LNCAP (cell line): ENCODE measurements at regions not wholly inside any gene's neighbourhood (a gene's known extent, or its start where the extent isn't known, plus 50 kb on each side); places are given as distances from the start of the nearest gene placed in this dataset.

ENCODE experiments used
- TF ChIP-seq, protein P1 (sequence below): fragments of 450-650 bp; IDR thresholded peaks from 2 replicates; pipeline ENCODE4 v1.5.1; 2017; ENCODE audit warnings: mild to moderate bottlenecking

DNA sequence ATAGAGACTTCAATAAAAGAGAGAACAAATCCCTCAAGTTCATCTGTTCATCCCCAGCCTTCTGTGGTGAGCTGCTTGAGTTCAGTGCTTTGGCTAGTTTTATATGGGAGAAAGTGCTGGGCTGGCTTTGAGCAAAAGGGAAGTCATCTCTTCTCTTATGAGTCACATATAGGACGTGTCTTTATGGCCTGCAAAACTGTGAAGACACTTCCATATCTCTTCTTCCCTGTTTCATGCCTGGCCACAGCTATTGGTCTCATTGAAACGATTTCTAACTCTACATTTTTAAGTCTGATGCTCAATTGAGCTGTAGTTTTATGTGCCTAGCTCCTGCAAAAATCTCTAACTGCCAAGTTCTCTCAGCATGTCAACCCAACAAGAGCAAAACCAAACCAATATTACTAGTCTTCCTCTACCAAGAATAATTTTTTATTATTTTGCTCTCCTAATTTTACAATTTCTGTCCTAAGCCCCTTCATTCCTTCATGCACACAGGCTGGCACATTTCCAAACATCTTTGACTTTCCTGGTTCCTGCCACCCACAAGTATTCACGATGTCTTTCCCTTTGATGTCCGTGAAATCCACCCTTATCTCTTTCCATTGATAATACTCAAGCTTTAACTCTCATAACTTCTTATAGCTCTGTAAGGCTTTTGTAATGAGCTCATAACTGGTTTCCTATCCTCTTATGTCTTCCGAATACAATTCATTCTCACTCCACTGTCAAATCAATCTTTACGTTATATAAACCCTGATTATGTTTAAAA is 165.3 kb downstream of the BTC start:
- TF ChIP-seq, protein P1, sequence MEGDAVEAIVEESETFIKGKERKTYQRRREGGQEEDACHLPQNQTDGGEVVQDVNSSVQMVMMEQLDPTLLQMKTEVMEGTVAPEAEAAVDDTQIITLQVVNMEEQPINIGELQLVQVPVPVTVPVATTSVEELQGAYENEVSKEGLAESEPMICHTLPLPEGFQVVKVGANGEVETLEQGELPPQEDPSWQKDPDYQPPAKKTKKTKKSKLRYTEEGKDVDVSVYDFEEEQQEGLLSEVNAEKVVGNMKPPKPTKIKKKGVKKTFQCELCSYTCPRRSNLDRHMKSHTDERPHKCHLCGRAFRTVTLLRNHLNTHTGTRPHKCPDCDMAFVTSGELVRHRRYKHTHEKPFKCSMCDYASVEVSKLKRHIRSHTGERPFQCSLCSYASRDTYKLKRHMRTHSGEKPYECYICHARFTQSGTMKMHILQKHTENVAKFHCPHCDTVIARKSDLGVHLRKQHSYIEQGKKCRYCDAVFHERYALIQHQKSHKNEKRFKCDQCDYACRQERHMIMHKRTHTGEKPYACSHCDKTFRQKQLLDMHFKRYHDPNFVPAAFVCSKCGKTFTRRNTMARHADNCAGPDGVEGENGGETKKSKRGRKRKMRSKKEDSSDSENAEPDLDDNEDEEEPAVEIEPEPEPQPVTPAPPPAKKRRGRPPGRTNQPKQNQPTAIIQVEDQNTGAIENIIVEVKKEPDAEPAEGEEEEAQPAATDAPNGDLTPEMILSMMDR = no peak

GRCh38 chr4:74630551-74630950 is 163.8 kb downstream of the BTC start:
- TF ChIP-seq, protein P1 = no peak

DNA sequence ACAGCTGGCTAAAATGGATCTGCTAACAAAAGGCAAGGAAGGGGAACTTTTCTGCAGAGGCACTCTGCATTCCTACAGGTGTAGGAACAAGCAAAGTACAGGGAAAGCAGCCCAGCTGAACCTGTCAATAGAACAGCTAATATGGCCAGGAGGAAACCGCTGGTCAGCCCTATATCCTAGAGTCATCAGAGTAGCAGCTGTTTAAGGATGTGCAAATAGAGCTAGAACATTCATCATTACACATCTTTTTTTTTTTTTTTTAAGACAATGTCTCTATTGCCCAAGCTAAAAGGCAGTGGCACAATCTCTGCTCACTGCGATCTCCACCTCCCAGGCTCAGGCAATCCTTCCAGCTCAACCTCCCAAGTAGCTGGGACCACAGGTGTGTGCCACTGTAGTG is 163.0 kb downstream of the BTC start:
- TF ChIP-seq, protein P1 = no peak

DNA sequence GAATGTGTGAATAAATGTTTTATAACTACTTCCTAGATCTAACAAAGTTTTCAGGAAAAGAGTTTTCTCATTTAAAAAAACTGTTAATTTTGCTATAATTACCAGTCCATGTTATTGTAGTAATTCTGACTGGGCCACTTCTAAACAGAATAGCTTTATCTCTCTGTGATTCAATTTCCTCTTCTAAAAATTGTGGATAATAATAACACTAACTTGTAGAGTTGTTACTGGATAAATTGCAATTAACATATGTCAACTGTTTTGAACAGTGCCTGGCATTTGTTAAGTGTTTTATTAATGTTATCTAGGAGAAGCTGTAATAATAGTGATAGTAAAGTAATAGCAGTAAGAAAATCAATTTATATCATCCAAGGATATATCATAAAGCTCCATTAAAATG is 162.3 kb downstream of the BTC start:
- TF ChIP-seq, protein P1 = no peak

DNA sequence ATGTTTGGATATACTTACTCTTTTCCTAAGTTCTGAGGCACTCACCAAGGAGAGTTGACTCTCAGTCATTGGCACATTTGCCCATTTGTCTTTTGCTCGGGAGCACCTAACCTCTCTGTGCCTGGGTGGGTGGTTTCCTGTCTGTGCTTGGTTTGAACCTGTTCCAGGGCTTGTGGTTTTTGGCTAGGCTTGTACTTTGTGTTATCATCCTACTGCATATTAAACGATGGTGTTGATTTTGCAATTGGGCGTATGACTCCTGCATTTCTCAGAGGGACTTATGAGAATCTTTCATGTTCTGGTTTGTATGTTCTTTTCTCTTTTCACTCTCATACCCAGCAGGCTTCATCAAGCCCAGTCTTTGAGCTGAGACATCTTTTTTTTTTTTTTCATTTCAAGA is 161.7 kb downstream of the BTC start:
- TF ChIP-seq, protein P1 = no peak

GRCh38 chr4:74635074-74635473 is 159.2 kb downstream of the BTC start:
- TF ChIP-seq, protein P1 = no peak

DNA sequence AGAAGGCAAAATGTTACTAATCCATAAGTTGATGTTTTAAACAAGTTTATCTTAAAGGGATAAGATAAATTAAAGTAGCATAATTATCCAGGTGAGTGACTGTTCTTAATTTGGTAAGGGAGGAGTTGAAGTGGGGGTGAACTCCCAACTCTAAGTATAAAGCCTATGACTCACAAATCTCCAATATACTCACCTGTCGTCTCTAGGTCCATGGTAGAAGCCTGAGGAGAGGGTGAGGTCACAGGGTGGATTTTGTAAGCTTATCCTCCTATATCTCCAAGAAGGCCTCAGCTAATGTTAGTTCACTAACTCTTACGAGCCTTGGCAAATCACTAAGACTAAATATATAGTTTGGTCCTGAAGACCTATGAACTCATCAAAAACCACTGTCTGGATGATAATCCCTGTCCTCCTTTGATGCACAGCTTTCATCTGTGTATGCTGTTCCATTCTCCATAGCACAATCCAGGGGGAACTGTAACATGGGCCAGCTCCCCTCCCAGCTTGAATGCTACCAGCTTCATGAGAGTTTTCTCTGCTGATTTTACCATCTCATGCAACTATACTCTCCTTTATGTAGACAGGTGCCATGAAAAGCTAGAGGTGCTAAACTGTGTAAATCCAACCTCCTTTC is 158.7 kb downstream of the BTC start:
- TF ChIP-seq, protein P1 = no peak
